OCI-LY7 (cell line): ENCODE measurements at regions not wholly inside any gene's neighbourhood (a gene's known extent, or its start where the extent isn't known, plus 50 kb on each side); places are given as distances from the start of the nearest gene placed in this dataset.

Source experiments
- BruUV-seq: library from RNA; stranded (reverse); fragments of 400-500 nt; replicated peaks from 2 replicates; lab custom pipeline; 2021; lab: Mats Ljungman, UMichigan
- CTCF ChIA-PET: fragments of 300-600 bp; sonication (Branson Sonifier 250); formaldehyde crosslinking; loops from one replicate; lab custom pipeline; 2022; ENCODE audit warnings: antibody characterized with exemption; ENCODE audit not compliant: unreplicated experiment; lab: Charles Lee
- POLR2A ChIA-PET: fragments of 300-600 bp; sonication (Branson Sonifier 250); formaldehyde crosslinking; loops from one replicate; lab custom pipeline; 2022; ENCODE audit warnings: antibody characterized with exemption; lab: Charles Lee
- DNase-seq: peaks from one replicate; pipeline ENCODE4 v3.0.0-alpha.2; 2015; ENCODE audit warnings: low spot score
- H2AFZ ChIP-seq: fragments of 200-600 bp; sonication (generic), shearing (Covaris generic); 2 replicates; pipeline ENCODE4 v1.6.1; 2014; ENCODE audit warnings: mild to moderate bottlenecking, antibody characterized with exemption, low read length, moderate library complexity
- H3K27ac ChIP-seq: fragments of 200-600 bp; sonication (generic); 2 replicates; pipeline ENCODE4 v1.5.1; 2014; ENCODE audit warnings: mixed run types, low read depth, mild to moderate bottlenecking, moderate library complexity, low read length, inconsistent platforms; ENCODE audit not compliant: poor library complexity, severe bottlenecking
- H3K36me3 ChIP-seq: fragments of 200-600 bp; sonication (generic); 2 replicates; pipeline ENCODE4 v1.6.1; 2014; ENCODE audit warnings: mild to moderate bottlenecking, antibody characterized with exemption, low read length, moderate library complexity, mixed read lengths; ENCODE audit not compliant: insufficient read depth
- H3K4me1 ChIP-seq: fragments of 200-600 bp; sonication (generic); 2 replicates; pipeline ENCODE4 v1.5.1; 2014; ENCODE audit warnings: mild to moderate bottlenecking, low read length; ENCODE audit not compliant: insufficient read depth, poor library complexity, severe bottlenecking
- H3K4me2 ChIP-seq: fragments of 200-600 bp; sonication (generic); 2 replicates; pipeline ENCODE4 v1.6.1; 2014; ENCODE audit warnings: mild to moderate bottlenecking, low read length
- H3K4me3 ChIP-seq: fragments of 200-600 bp; sonication (generic); 2 replicates; pipeline ENCODE4 v1.5.1; 2014; ENCODE audit warnings: mild to moderate bottlenecking, low read depth, low read length; ENCODE audit not compliant: poor library complexity, severe bottlenecking
- H3K79me2 ChIP-seq: fragments of 200-600 bp; sonication (generic); 2 replicates; pipeline ENCODE4 v1.6.1; 2016; ENCODE audit warnings: low read depth, mild to moderate bottlenecking, low read length, moderate library complexity, mixed read lengths; ENCODE audit not compliant: insufficient read depth
- H3K9me2 ChIP-seq: fragments of 200-600 bp; sonication (generic); 2 replicates; pipeline ENCODE4 v1.6.1; 2016; ENCODE audit warnings: mild to moderate bottlenecking, low read length, mixed read lengths; ENCODE audit not compliant: insufficient read depth
- H3K9me3 ChIP-seq: fragments of 200-600 bp; sonication (generic); 2 replicates; pipeline ENCODE4 v1.6.1; 2014; ENCODE audit warnings: mild to moderate bottlenecking, mixed run types, low read length, mixed read lengths
- H4K20me1 ChIP-seq: fragments of 200-600 bp; sonication (generic); 2 replicates; pipeline ENCODE4 v1.6.1; 2014; ENCODE audit warnings: mild to moderate bottlenecking, antibody characterized with exemption, low read length, moderate library complexity, mixed read lengths; ENCODE audit not compliant: insufficient read depth
- EZH2phosphoT487 ChIP-seq: fragments of 200-600 bp; sonication (generic); IDR thresholded peaks from 2 replicates; pipeline ENCODE4 v1.6.1; 2018; ENCODE audit warnings: low read depth, borderline replicate concordance, mild to moderate bottlenecking, mixed run types, antibody characterized with exemption, low read length, moderate library complexity, mixed read lengths
- intact Hi-C: fragments of 100-400 bp; cut with micrococcal nuclease; formaldehyde crosslinking; loops from one replicate; pipeline ENCODE4 v1.10.0; 2022; ENCODE audit not compliant: unreplicated experiment
- TF ChIP-seq, protein P1 (sequence below): fragments of 200-600 bp; sonication (generic); conservative IDR thresholded peaks from 2 replicates; pipeline ENCODE4 v1.5.1; 2014; ENCODE audit warnings: mild to moderate bottlenecking, antibody characterized with exemption, low read length, moderate library complexity, mixed read lengths

DNA sequence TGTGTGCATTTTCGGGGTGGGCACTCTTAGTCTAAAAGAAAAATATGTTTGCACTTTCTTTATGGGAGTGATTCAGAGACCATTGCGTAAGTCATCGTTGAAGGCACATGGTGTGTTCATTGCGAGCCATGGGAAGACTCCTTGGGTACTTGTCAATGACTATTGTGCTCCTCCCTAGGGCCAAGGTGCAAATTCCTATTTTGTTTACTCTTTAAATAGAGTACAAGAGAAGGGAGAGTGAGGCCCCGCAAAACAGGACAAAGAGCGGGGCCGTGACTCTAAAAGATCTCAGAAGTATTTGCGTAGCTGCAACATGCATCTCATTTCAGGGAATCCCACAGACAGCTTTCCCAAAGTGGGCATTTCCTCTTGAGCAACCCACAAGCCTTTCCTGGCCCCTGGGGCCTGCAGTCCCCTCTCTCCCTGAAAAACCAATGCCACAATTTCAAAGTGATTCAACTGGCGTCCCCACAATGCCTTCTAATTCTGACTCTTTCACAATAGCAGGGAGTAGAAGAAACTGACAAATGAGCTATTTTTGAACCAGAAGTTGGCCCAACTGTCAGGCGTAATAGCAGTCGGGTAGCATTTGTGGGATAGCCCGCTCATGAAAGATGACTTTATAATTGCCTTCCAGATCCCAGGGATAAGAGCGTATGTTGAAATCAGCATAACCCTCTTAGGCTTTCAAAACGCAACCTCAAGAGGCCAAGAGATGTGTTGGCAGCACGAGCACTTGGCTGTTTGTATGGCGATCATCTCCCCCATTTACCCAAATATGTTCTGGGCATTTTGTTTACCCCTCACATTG, 277.9 kb upstream of the BMP2 start:
- BruUV-seq, result no TSS peak
- Histone ChIP-seq H3K9me2 (no peaks in the 10 kb centered on the region), H3K9me3 (no peaks in the 10 kb centered on the region), H3K36me3 (no peaks in the 10 kb centered on the region), H3K4me3 (no peak overlapping the region), H2AFZ (no peak overlapping the region), H3K4me2 (no peak overlapping the region), H3K27ac (no peak overlapping the region), H3K79me2 (no peaks in the 10 kb centered on the region), H3K4me1 (no peaks in the 10 kb centered on the region), H4K20me1 (no peaks in the 10 kb centered on the region)
- no peak for DNase-seq
- POLR2A ChIA-PET, result no interaction called here
- intact Hi-C loops, result no loop called here
- CTCF ChIA-PET, result no interaction called here
- TF ChIP-seq EZH2phosphoT487, result no peak
- TF ChIP-seq, protein P1, sequence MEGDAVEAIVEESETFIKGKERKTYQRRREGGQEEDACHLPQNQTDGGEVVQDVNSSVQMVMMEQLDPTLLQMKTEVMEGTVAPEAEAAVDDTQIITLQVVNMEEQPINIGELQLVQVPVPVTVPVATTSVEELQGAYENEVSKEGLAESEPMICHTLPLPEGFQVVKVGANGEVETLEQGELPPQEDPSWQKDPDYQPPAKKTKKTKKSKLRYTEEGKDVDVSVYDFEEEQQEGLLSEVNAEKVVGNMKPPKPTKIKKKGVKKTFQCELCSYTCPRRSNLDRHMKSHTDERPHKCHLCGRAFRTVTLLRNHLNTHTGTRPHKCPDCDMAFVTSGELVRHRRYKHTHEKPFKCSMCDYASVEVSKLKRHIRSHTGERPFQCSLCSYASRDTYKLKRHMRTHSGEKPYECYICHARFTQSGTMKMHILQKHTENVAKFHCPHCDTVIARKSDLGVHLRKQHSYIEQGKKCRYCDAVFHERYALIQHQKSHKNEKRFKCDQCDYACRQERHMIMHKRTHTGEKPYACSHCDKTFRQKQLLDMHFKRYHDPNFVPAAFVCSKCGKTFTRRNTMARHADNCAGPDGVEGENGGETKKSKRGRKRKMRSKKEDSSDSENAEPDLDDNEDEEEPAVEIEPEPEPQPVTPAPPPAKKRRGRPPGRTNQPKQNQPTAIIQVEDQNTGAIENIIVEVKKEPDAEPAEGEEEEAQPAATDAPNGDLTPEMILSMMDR, result no peak

- no peaks in the 10 kb centered on the region for H4K20me1 ChIP-seq
- BruUV-seq, result no TSS peak
- H3K9me3 ChIP-seq, result no peaks in the 10 kb centered on the region
- H3K4me3 ChIP-seq, result no peak overlapping the region
- no peaks in the 10 kb centered on the region for H3K4me1 ChIP-seq
- H3K36me3 ChIP-seq, result no peaks in the 10 kb centered on the region
- POLR2A ChIA-PET, result interaction anchor here (0.5 kb wide), 1 partner anchor 108 kb away, joined by 4 read pairs; no protein-coding TSS in a partner anchor
- H3K9me2 ChIP-seq, result no peaks in the 10 kb centered on the region
- no peaks in the 10 kb centered on the region for H3K79me2 ChIP-seq
- intact Hi-C loops, result no loop called here
- CTCF ChIA-PET, result no interaction called here
- H2AFZ ChIP-seq, result no peak overlapping the region
- no peak for DNase-seq
- no peak overlapping the region for H3K4me2 ChIP-seq
- TF ChIP-seq, protein P1, result no peak
- no peak for TF ChIP-seq EZH2phosphoT487
- H3K27ac ChIP-seq, result no peak overlapping the region
Measured at GRCh38 chr20:6485351-6485750, 282.1 kb upstream of the BMP2 start.

DNA sequence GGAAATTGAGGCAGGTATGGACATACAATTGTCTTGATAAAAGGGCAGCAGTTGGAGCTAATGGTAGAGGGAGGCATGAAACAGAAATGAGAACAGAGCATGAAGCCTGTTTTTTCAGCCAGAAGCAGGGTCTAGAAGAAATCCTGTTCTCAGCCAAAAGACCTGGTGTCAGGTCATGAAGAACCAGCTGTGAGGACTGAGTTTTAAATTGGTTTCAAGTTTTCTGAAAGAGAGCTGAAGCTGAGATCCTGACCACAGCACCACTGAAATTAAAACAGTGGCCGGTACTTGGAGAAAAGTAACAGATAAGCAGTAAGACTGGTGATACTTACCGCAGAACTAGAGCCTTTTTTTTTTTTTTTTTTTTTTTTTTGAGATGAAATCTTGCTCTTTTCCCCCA, 283.8 kb upstream of the BMP2 start:
- no peak overlapping the region for H3K4me2 ChIP-seq
- no peak for DNase-seq
- no peaks in the 10 kb centered on the region for H3K9me2 ChIP-seq
- no peak overlapping the region for H3K4me3 ChIP-seq
- no TSS peak for BruUV-seq
- intact Hi-C loops, result no loop called here
- H3K79me2 ChIP-seq, result no peaks in the 10 kb centered on the region
- ChIA-PET CTCF (interaction anchor here (1.0 kb wide), 1 partner anchor 8 kb away, joined by 4 read pairs; no protein-coding TSS in a partner anchor), POLR2A (interaction anchor here (0.6 to 0.9 kb wide), 3 partner anchors 9 to 1642 kb away, joined by 3 to 10 read pairs (median 3); no protein-coding TSS in a partner anchor)
- H2AFZ ChIP-seq, result no peak overlapping the region
- no peaks in the 10 kb centered on the region for H3K4me1 ChIP-seq
- TF ChIP-seq, protein P1, result no peak
- no peak for TF ChIP-seq EZH2phosphoT487
- no peaks in the 10 kb centered on the region for H3K36me3 ChIP-seq
- no peak overlapping the region for H3K27ac ChIP-seq
- H4K20me1 ChIP-seq, result no peaks in the 10 kb centered on the region
- H3K9me3 ChIP-seq, result no peaks in the 10 kb centered on the region
